ENCODE measurements at regions not wholly inside any gene's neighbourhood (a gene's known extent, or its start where the extent isn't known, plus 50 kb on each side); places are given as distances from the start of the nearest gene placed in this dataset.

- no peak for DNase-seq
These were observed 52.0 kb downstream of the LRATD1 start for GRCh38 chr2:14684516-14684915.

GRCh38 chr2:14690926-14691325 lies 58.4 kb downstream of the LRATD1 start:
- DNase-seq = no peak

GRCh38 chr2:14693874-14694273 lies 61.4 kb downstream of the LRATD1 start:
- no peak for DNase-seq

GRCh38 chr2:14700753-14701152 lies 68.2 kb downstream of the LRATD1 start:
- no peak for DNase-seq

- no peak for DNase-seq
These were observed 69.7 kb downstream of the LRATD1 start for GRCh38 chr2:14702258-14702657.

- DNase-seq = no peak
These were observed 73.7 kb downstream of the LRATD1 start for GRCh38 chr2:14706201-14706600.

GRCh38 chr2:14712111-14712510 lies 79.6 kb downstream of the LRATD1 start:
- no peak for DNase-seq

- no peak for DNase-seq
These were observed 80.7 kb downstream of the LRATD1 start for GRCh38 chr2:14713248-14713647.

- no peak for DNase-seq
These were observed 83.1 kb downstream of the LRATD1 start for GRCh38 chr2:14715600-14715999.

- no peak for DNase-seq
These were observed 83.8 kb downstream of the LRATD1 start for GRCh38 chr2:14716319-14716718.

- no peak for DNase-seq
These were observed 84.6 kb downstream of the LRATD1 start for GRCh38 chr2:14717131-14717530.

- no peak for DNase-seq
These were observed 87.8 kb downstream of the LRATD1 start for GRCh38 chr2:14720319-14720718.

- DNase-seq = no peak
These were observed 88.2 kb downstream of the LRATD1 start for GRCh38 chr2:14720739-14721138.

- DNase-seq = no peak
These were observed 90.5 kb downstream of the LRATD1 start for GRCh38 chr2:14722904-14723570.

- no peak for DNase-seq
These were observed 91.2 kb downstream of the LRATD1 start for GRCh38 chr2:14723684-14724083.

GRCh38 chr2:14735696-14736095 lies 103.2 kb downstream of the LRATD1 start:
- no peak for DNase-seq

GRCh38 chr2:14737201-14737600 lies 104.7 kb downstream of the LRATD1 start:
- no peak for DNase-seq

- no peak for DNase-seq
These were observed 111.3 kb downstream of the LRATD1 start for GRCh38 chr2:14743861-14744260.

- DNase-seq = no peak
These were observed 113.0 kb downstream of the LRATD1 start for GRCh38 chr2:14745288-14746076.

- no peak for DNase-seq
These were observed 113.6 kb downstream of the LRATD1 start for GRCh38 chr2:14746133-14746532.

- DNase-seq = no peak
These were observed 114.9 kb downstream of the LRATD1 start for GRCh38 chr2:14747447-14747846.

GRCh38 chr2:14749884-14750283 lies 117.4 kb downstream of the LRATD1 start:
- no peak for DNase-seq

- no peak for DNase-seq
These were observed 117.9 kb downstream of the LRATD1 start for GRCh38 chr2:14750433-14750832.

- DNase-seq = no peak
These were observed 119.1 kb downstream of the LRATD1 start for GRCh38 chr2:14751581-14751980.

GRCh38 chr2:14752295-14752694 lies 119.8 kb downstream of the LRATD1 start:
- no peak for DNase-seq

All from stimulated activated naive CD4-positive, alpha-beta T cell (primary cell).